Upper lobe of right lung (tissue), 1 donor: ENCODE measurements at regions not wholly inside any gene's neighbourhood (a gene's known extent, or its start where the extent isn't known, plus 50 kb on each side); places are given as distances from the start of the nearest gene placed in this dataset.

Experiments
- ATAC-seq: fragments of 200-7000 bp; cut with Tn5 transposase; one replicate; pipeline ENCODE4 v1.9.1; 2020; ENCODE audit warnings: mild to moderate bottlenecking, moderate library complexity
- DNase-seq: peaks from one replicate; pipeline ENCODE4 v3.0.0-alpha.2; 2020
- H3K27ac ChIP-seq: fragments of 200-600 bp; one replicate; pipeline ENCODE4 v1.8.0; 2022
- H3K27me3 ChIP-seq: fragments of 200-600 bp; one replicate; pipeline ENCODE4 v1.8.0; 2022; ENCODE audit warnings: mild to moderate bottlenecking
- H3K36me3 ChIP-seq: fragments of 200-600 bp; one replicate; pipeline ENCODE4 v1.8.0; 2022
- H3K4me1 ChIP-seq: fragments of 200-600 bp; one replicate; pipeline ENCODE4 v1.8.0; 2022
- H3K4me3 ChIP-seq: fragments of 200-600 bp; one replicate; pipeline ENCODE4 v1.8.0; 2022; ENCODE audit warnings: mild to moderate bottlenecking
- H3K9me3 ChIP-seq: fragments of 200-600 bp; one replicate; pipeline ENCODE4 v1.8.0; 2022
- CTCF ChIP-seq: fragments of 200-600 bp; IDR thresholded peaks from one replicate; pipeline ENCODE4 v1.8.0; 2022; ENCODE audit warnings: antibody characterized with exemption
- intact Hi-C: fragments of 100-400 bp; cut with DNase I; formaldehyde crosslinking; loops from one replicate; pipeline ENCODE4 v1.11.0; 2022
- donor health status: DM: no; HTN: yes; CAD: no; lungs with severe emphysema.

- H3K36me3 ChIP-seq = no peaks in the 10 kb centered on the region
- no peak overlapping the region for H3K4me3 ChIP-seq
- ATAC-seq (no peak), DNase-seq (no peak)
- no peaks in the 10 kb centered on the region for H3K27me3 ChIP-seq
- H3K4me1 ChIP-seq = no peaks in the 10 kb centered on the region
- H3K27ac ChIP-seq = no peak overlapping the region
- no peak for TF ChIP-seq CTCF
- intact Hi-C loops = no loop called here
- H3K9me3 ChIP-seq = no peaks in the 10 kb centered on the region
Observed at GRCh38 chr5:130532786-130533185, 628.5 kb downstream of the CHSY3 start.

GRCh38 chr5:130529511-130530485 lies 625.5 kb downstream of the CHSY3 start:
- DNase-seq (peak; percentile 65), ATAC-seq (peak; percentile 95)
- Histone ChIP-seq H3K4me3 (no peak overlapping the region), H3K9me3 (no peaks in the 10 kb centered on the region), H3K4me1 (no peaks in the 10 kb centered on the region), H3K36me3 (no peaks in the 10 kb centered on the region), H3K27me3 (no peaks in the 10 kb centered on the region), H3K27ac (no peak overlapping the region)
- TF ChIP-seq CTCF = no peak
- intact Hi-C loops = no loop called here

- intact Hi-C loops = no loop called here
- Histone ChIP-seq H3K27ac (no peak overlapping the region), H3K4me1 (no peaks in the 10 kb centered on the region), H3K27me3 (no peaks in the 10 kb centered on the region), H3K9me3 (no peaks in the 10 kb centered on the region), H3K36me3 (no peaks in the 10 kb centered on the region), H3K4me3 (no peak overlapping the region)
- no peak for TF ChIP-seq CTCF
- no peak for ATAC-seq
- peak; percentile 56 for DNase-seq
Observed at GRCh38 chr5:130529111-130529510, 624.8 kb downstream of the CHSY3 start.

- no peaks in the 10 kb centered on the region for H3K9me3 ChIP-seq
- H3K4me1 ChIP-seq = no peaks in the 10 kb centered on the region
- DNase-seq (no peak), ATAC-seq (no peak)
- no peaks in the 10 kb centered on the region for H3K36me3 ChIP-seq
- H3K27ac ChIP-seq = no peak overlapping the region
- no peak for TF ChIP-seq CTCF
- intact Hi-C loops = no loop called here
- no peak overlapping the region for H3K4me3 ChIP-seq
- no peaks in the 10 kb centered on the region for H3K27me3 ChIP-seq
Observed at GRCh38 chr5:130528474-130528873, 624.2 kb downstream of the CHSY3 start.

- H3K9me3 ChIP-seq = no peaks in the 10 kb centered on the region
- DNase-seq (no peak), ATAC-seq (peak; percentile 86)
- H3K27me3 ChIP-seq = no peaks in the 10 kb centered on the region
- no peak for TF ChIP-seq CTCF
- peak overlapping the region; percentile 51 for H3K27ac ChIP-seq
- H3K36me3 ChIP-seq = no peaks in the 10 kb centered on the region
- H3K4me3 ChIP-seq = no peak overlapping the region
- H3K4me1 ChIP-seq = no peaks in the 10 kb centered on the region
- intact Hi-C loops = no loop called here
Observed at GRCh38 chr5:130526708-130527107, 622.4 kb downstream of the CHSY3 start.
